ENCODE measurements at regions not wholly inside any gene's neighbourhood (a gene's known extent, or its start where the extent isn't known, plus 50 kb on each side); places are given as distances from the start of the nearest gene placed in this dataset.
"Not testable (repeated sequence)": the region's sequence is repeated elsewhere in the genome, so short reads cannot be mapped to it uniquely, and the experiment has no call there.

GRCh38 chr9:20237686-20238085 lies 384.6 kb downstream of the MLLT3 start:
- Mint-ChIP-seq H3K27me3 (ENCODE audit: insufficient read depth, low read depth) (peaks cover 10% of the 10 kb centered on the region), H3K4me1 (peaks cover 1% of the 10 kb centered on the region), H3K36me3 (no peaks in the 10 kb centered on the region), H3K27ac (no peak overlapping the region), H3K4me3 (no peak overlapping the region), H3K9me3 (peaks cover 22% of the 10 kb centered on the region)
- no peaks in the 10 kb centered on the region for H3K36me3 ChIP-seq
- no peak overlapping the region for H2AFZ ChIP-seq (replicated peaks)
- H3K4me3 ChIP-seq = no peak overlapping the region
- no peaks in the 10 kb centered on the region for H3K4me1 ChIP-seq
- no peaks in the 10 kb centered on the region for H3F3A ChIP-seq (ENCODE audit: low read depth)
- H3K27ac ChIP-seq = no peak overlapping the region
- no peak overlapping the region for H3K9ac ChIP-seq
- no peak overlapping the region for H3K4me2 ChIP-seq
- H4K20me1 ChIP-seq (ENCODE audit: low read depth) = no peaks in the 10 kb centered on the region
- no peaks in the 10 kb centered on the region for H3K27me3 ChIP-seq
- DNase-seq (ENCODE audit: low spot score) = no peak
- H3K79me2 ChIP-seq (ENCODE audit: low read depth) = no peaks in the 10 kb centered on the region
- no peak for TF ChIP-seq EZH2 (IDR thresholded peaks at IDR 0.05)
- no peak for TF ChIP-seq CTCF (IDR thresholded peaks at IDR 0.05)
- no peak for TF ChIP-seq EZH2phosphoT487 (IDR thresholded peaks at IDR 0.05)
- peaks cover 6% of the 10 kb centered on the region for H3K9me3 ChIP-seq (ENCODE audit: low read depth)

GRCh38 chr9:20236676-20237075 lies 385.6 kb downstream of the MLLT3 start:
- Histone ChIP-seq H4K20me1 (ENCODE audit: low read depth) (no peaks in the 10 kb centered on the region), H2AFZ (replicated peaks) (no peak overlapping the region), H3K4me1 (no peaks in the 10 kb centered on the region), H3K27me3 (no peaks in the 10 kb centered on the region), H3K9ac (no peak overlapping the region), H3K36me3 (no peaks in the 10 kb centered on the region), H3K27ac (no peak overlapping the region), H3F3A (ENCODE audit: low read depth) (no peaks in the 10 kb centered on the region), H3K79me2 (ENCODE audit: low read depth) (no peaks in the 10 kb centered on the region), H3K9me3 (ENCODE audit: low read depth) (peaks cover 6% of the 10 kb centered on the region), H3K4me2 (no peak overlapping the region), H3K4me3 (no peak overlapping the region)
- Mint-ChIP-seq H3K36me3 (no peaks in the 10 kb centered on the region), H3K9me3 (peaks cover 24% of the 10 kb centered on the region), H3K4me1 (no peaks in the 10 kb centered on the region), H3K27me3 (ENCODE audit: insufficient read depth, low read depth) (peaks cover 7% of the 10 kb centered on the region), H3K4me3 (no peak overlapping the region), H3K27ac (no peak overlapping the region)
- no peak for DNase-seq (ENCODE audit: low spot score)
- TF ChIP-seq EZH2phosphoT487 (IDR thresholded peaks at IDR 0.05) (no peak), CTCF (IDR thresholded peaks at IDR 0.05) (no peak), EZH2 (IDR thresholded peaks at IDR 0.05) (no peak)

GRCh38 chr9:20235206-20235605 lies 387.1 kb downstream of the MLLT3 start:
- H3K9me3 Mint-ChIP-seq = peaks cover 24% of the 10 kb centered on the region
- not testable (repeated sequence) for H3K4me2 ChIP-seq

GRCh38 chr9:20228096-20228495 lies 394.2 kb downstream of the MLLT3 start:
- H3K27me3 Mint-ChIP-seq (ENCODE audit: insufficient read depth, low read depth) = no peaks in the 10 kb centered on the region
- H3K4me3 Mint-ChIP-seq = no peak overlapping the region
- Histone ChIP-seq H3F3A (ENCODE audit: low read depth) (no peaks in the 10 kb centered on the region), H3K79me2 (ENCODE audit: low read depth) (no peaks in the 10 kb centered on the region), H3K4me2 (no peak overlapping the region), H3K4me1 (peaks cover 6% of the 10 kb centered on the region), H3K9me3 (ENCODE audit: low read depth) (no peaks in the 10 kb centered on the region), H4K20me1 (ENCODE audit: low read depth) (no peaks in the 10 kb centered on the region), H3K27me3 (no peaks in the 10 kb centered on the region), H3K9ac (no peak overlapping the region), H3K4me3 (no peak overlapping the region), H3K27ac (no peak overlapping the region), H3K36me3 (no peaks in the 10 kb centered on the region), H2AFZ (replicated peaks) (no peak overlapping the region)
- DNase-seq (ENCODE audit: low spot score) = no peak
- H3K9me3 Mint-ChIP-seq = peaks cover 2% of the 10 kb centered on the region
- no peaks in the 10 kb centered on the region for H3K4me1 Mint-ChIP-seq
- H3K36me3 Mint-ChIP-seq = no peaks in the 10 kb centered on the region
- TF ChIP-seq CTCF (IDR thresholded peaks at IDR 0.05) (no peak), EZH2 (IDR thresholded peaks at IDR 0.05) (no peak), EZH2phosphoT487 (IDR thresholded peaks at IDR 0.05) (no peak)
- H3K27ac Mint-ChIP-seq = no peak overlapping the region

More at GRCh38 chr9:20235206-20235605, 387.1 kb downstream of the MLLT3 start:
- H3K27me3 Mint-ChIP-seq (ENCODE audit: insufficient read depth, low read depth); H4K20me1 ChIP-seq (ENCODE audit: low read depth); H3K9ac ChIP-seq; H3K27me3 ChIP-seq; H2AFZ ChIP-seq (replicated peaks); H3K27ac ChIP-seq; H3F3A ChIP-seq (ENCODE audit: low read depth); H3K36me3 Mint-ChIP-seq; H3K36me3 ChIP-seq; H3K4me3 ChIP-seq; H3K4me1 ChIP-seq; DNase-seq (ENCODE audit: low spot score); H3K9me3 ChIP-seq (ENCODE audit: low read depth); H3K4me3 Mint-ChIP-seq; H3K27ac Mint-ChIP-seq; H3K79me2 ChIP-seq (ENCODE audit: low read depth); H3K4me1 Mint-ChIP-seq: not testable (repeated sequence)

All from neural progenitor cell (in vitro differentiated cells).